Liver (tissue), 8 donors: ENCODE measurements at regions not wholly inside any gene's neighbourhood (a gene's known extent, or its start where the extent isn't known, plus 50 kb on each side); places are given as distances from the start of the nearest gene placed in this dataset.

Experiments used
- DNase-seq: peaks from one replicate; pipeline ENCODE4 v3.0.0-alpha.2; 2017; ENCODE audit warnings: low spot score
- H3K27ac ChIP-seq, 2 donors: one replicate each; pipeline ENCODE4 v1.7.0; 2013; ENCODE audit warnings: inconsistent platforms in 2 of 2, low read length in 2 of 2, control low read depth in 1 of 2, low read depth in 1 of 2, mild to moderate bottlenecking in 1 of 2
- H3K27me3 ChIP-seq, 4 donors: one replicate each; pipeline versions ENCODE4 v1.6.1 to v1.7.0; 2013; ENCODE audit warnings: low read length in 3 of 4, inconsistent platforms in 1 of 4, mild to moderate bottlenecking in 1 of 4, moderate library complexity in 1 of 4; ENCODE audit not compliant: control insufficient read depth in 4 of 4, insufficient read depth in 4 of 4
- H3K36me3 ChIP-seq, 4 donors: one replicate each; pipeline versions ENCODE4 v1.6.1 to v1.7.0; 2013; ENCODE audit warnings: low read length in 3 of 4, mild to moderate bottlenecking in 3 of 4, low read depth in 1 of 4, moderate library complexity in 1 of 4; ENCODE audit not compliant: control insufficient read depth in 4 of 4, insufficient read depth in 3 of 4
- H3K4me1 ChIP-seq, 4 donors: one replicate each; pipeline versions ENCODE4 v1.6.1 to v1.7.0; 2013; ENCODE audit warnings: low read length in 3 of 4, mild to moderate bottlenecking in 3 of 4, moderate library complexity in 1 of 4; ENCODE audit not compliant: control insufficient read depth in 4 of 4, insufficient read depth in 4 of 4
- H3K4me3 ChIP-seq, 3 donors: one replicate each; pipeline versions ENCODE4 v1.6.1 to v1.7.0; 2013; ENCODE audit warnings: low read length in 3 of 3, control low read depth in 1 of 3, low read depth in 1 of 3, mild to moderate bottlenecking in 1 of 3
- H3K9ac ChIP-seq, 2 donors: one replicate each; pipeline ENCODE4 v1.7.0; 2013; ENCODE audit warnings: low read length in 2 of 2, mild to moderate bottlenecking in 2 of 2, moderate library complexity in 2 of 2, control low read depth in 1 of 2, low read depth in 1 of 2
- H3K9me3 ChIP-seq, 4 donors: one replicate each; pipeline versions ENCODE4 v1.6.1 to v1.7.0; 2013; ENCODE audit warnings: low read length in 3 of 4; ENCODE audit not compliant: control insufficient read depth in 4 of 4
- CTCF ChIP-seq: fragments of 150-350 bp; IDR thresholded peaks from 2 replicates; pipeline ENCODE4 v1.5.1; 2017; ENCODE audit warnings: improper control_type of control experiment, low read depth, low read length; ENCODE audit not compliant: missing input control
- EGR1 ChIP-seq, 2 donors: IDR thresholded peaks; 2 replicates each; pipeline ENCODE4 v1.6.1; 2016 to 2018; ENCODE audit warnings: antibody characterized with exemption in 2 of 2, low read depth in 2 of 2
- FOXA1 ChIP-seq: IDR thresholded peaks from 2 replicates; pipeline ENCODE4 v1.6.1; 2016; ENCODE audit warnings: antibody characterized with exemption
- FOXA2 ChIP-seq: IDR thresholded peaks from 2 replicates; pipeline ENCODE4 v1.6.1; 2016; ENCODE audit warnings: antibody characterized with exemption
- GABPA ChIP-seq, 2 donors: IDR thresholded peaks in 1 of 2; conservative IDR thresholded peaks in 1 of 2; 2 replicates each; pipeline ENCODE4 v1.6.1; 2016; ENCODE audit warnings: antibody characterized with exemption in 2 of 2, mild to moderate bottlenecking in 1 of 2, moderate library complexity in 1 of 2
- HNF4A ChIP-seq, 2 donors: conservative IDR thresholded peaks; 2 replicates each; pipeline ENCODE4 v1.6.1; 2016; ENCODE audit warnings: antibody characterized with exemption in 2 of 2, mild to moderate bottlenecking in 2 of 2
- HNF4G ChIP-seq: IDR thresholded peaks from 2 replicates; pipeline ENCODE4 v1.6.1; 2016; ENCODE audit warnings: antibody characterized with exemption
- JUND ChIP-seq, 2 donors: IDR thresholded peaks; 2 replicates each; pipeline ENCODE4 v1.6.1; 2016; ENCODE audit warnings: antibody characterized with exemption in 2 of 2
- MAX ChIP-seq: IDR thresholded peaks from 2 replicates; pipeline ENCODE4 v1.6.1; 2016; ENCODE audit warnings: antibody characterized with exemption
- NR2F2 ChIP-seq: IDR thresholded peaks from 2 replicates; pipeline ENCODE4 v1.6.1; 2016; ENCODE audit warnings: antibody characterized with exemption
- RAD21 ChIP-seq, 2 donors: IDR thresholded peaks; 2 replicates each; pipeline ENCODE4 v1.6.1; 2016; ENCODE audit warnings: antibody characterized with exemption in 2 of 2, mild to moderate bottlenecking in 2 of 2
- REST ChIP-seq: IDR thresholded peaks from 2 replicates; pipeline ENCODE4 v1.6.1; 2016; ENCODE audit warnings: antibody characterized with exemption, mild to moderate bottlenecking
- RXRA ChIP-seq, 2 donors: IDR thresholded peaks; 2 replicates each; pipeline ENCODE4 v1.6.1; 2017 to 2018; ENCODE audit warnings: antibody characterized with exemption in 2 of 2, mild to moderate bottlenecking in 1 of 2
- SP1 ChIP-seq: IDR thresholded peaks from 2 replicates; pipeline ENCODE4 v1.6.1; 2018; ENCODE audit warnings: antibody characterized with exemption, mild to moderate bottlenecking
- TAF1 ChIP-seq: conservative IDR thresholded peaks from 2 replicates; pipeline ENCODE4 v1.6.1; 2016; ENCODE audit warnings: antibody characterized with exemption, mild to moderate bottlenecking
- YY1 ChIP-seq: IDR thresholded peaks from 2 replicates; pipeline ENCODE4 v1.6.1; 2016; ENCODE audit warnings: antibody characterized with exemption, mild to moderate bottlenecking
- ZBTB33 ChIP-seq: IDR thresholded peaks from 2 replicates; pipeline ENCODE4 v1.6.1; 2016; ENCODE audit warnings: antibody characterized with exemption
- WGBS: extraction: QIAGEN DNeasy Blood & Tissue Kit; methylation state at CpG from one replicate; pipeline ENCODE4 v1.1.7; 2013; 5-methylcytosine and 5-hydroxymethylcytosine counted together
- TF ChIP-seq, protein P1 (sequence below): IDR thresholded peaks from 2 replicates; pipeline ENCODE4 v1.6.1; 2016; ENCODE audit warnings: antibody characterized with exemption
- donor health status: healthy.
- donor health status: healthy.
- donor health status: healthy.
- donor health status: healthy.
- donor health status: healthy.

- no peak for TF ChIP-seq HNF4A (conservative IDR thresholded peaks at IDR 0.05)
- TF ChIP-seq ZBTB33 = no peak
- no peak for TF ChIP-seq FOXA2
- no peak for TF ChIP-seq JUND (IDR thresholded peaks at IDR 0.05)
- no peak for TF ChIP-seq SP1
- TF ChIP-seq NR2F2 = no peak
- no peak for TF ChIP-seq MAX
- TF ChIP-seq RAD21 (IDR thresholded peaks at IDR 0.05) = no peak
- TF ChIP-seq CTCF = no peak
- no peak for TF ChIP-seq GABPA (IDR thresholded peaks at IDR 0.05 in 1 of 2, conservative IDR thresholded peaks at IDR 0.05 in 1 of 2)
- no peak for TF ChIP-seq HNF4G
- TF ChIP-seq REST = no peak
- no peak overlapping the region for H3K4me3 ChIP-seq
- no peak for DNase-seq
- no peak overlapping the region for H3K9ac ChIP-seq
- H3K27me3 ChIP-seq = no peaks in the 10 kb centered on the region
- 61% methylated on average over 2 of the region's 2 CpGs for WGBS
- H3K4me1 ChIP-seq = no peaks in the 10 kb centered on the region
- H3K27ac ChIP-seq = no peak overlapping the region
- H3K9me3 ChIP-seq = peaks cover 0 to 3% (median 0%) of the 10 kb centered on the region in 4 donors
- H3K36me3 ChIP-seq = no peaks in the 10 kb centered on the region
Observed at GRCh38 chr7:51634025-51634424, 317.4 kb upstream of the COBL start.

- Histone ChIP-seq H3K36me3 (no peaks in the 10 kb centered on the region), H3K4me3 (no peak overlapping the region), H3K4me1 (no peaks in the 10 kb centered on the region), H3K9ac (no peak overlapping the region), H3K27me3 (no peaks in the 10 kb centered on the region), H3K9me3 (peaks cover 0 to 3% (median 0%) of the 10 kb centered on the region in 4 donors), H3K27ac (no peak overlapping the region)
- TF ChIP-seq MAX (no peak), EGR1 (IDR thresholded peaks at IDR 0.05; ENCODE audit: low read depth in 2 of 2) (no peak), HNF4G (no peak), FOXA1 (no peak), YY1 (no peak), FOXA2 (no peak), SP1 (no peak), RAD21 (IDR thresholded peaks at IDR 0.05) (no peak), ZBTB33 (no peak), TAF1 (no peak), RXRA (IDR thresholded peaks at IDR 0.05) (no peak), HNF4A (conservative IDR thresholded peaks at IDR 0.05) (no peak), JUND (IDR thresholded peaks at IDR 0.05) (no peak), REST (no peak), GABPA (IDR thresholded peaks at IDR 0.05 in 1 of 2, conservative IDR thresholded peaks at IDR 0.05 in 1 of 2) (no peak)
- TF ChIP-seq, protein P1, sequence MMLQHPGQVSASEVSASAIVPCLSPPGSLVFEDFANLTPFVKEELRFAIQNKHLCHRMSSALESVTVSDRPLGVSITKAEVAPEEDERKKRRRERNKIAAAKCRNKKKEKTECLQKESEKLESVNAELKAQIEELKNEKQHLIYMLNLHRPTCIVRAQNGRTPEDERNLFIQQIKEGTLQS = no peak
- no peak for DNase-seq
- 73% methylated on average over 6 of the region's 6 CpGs for WGBS
Observed at GRCh38 chr7:51633596-51633995, 317.0 kb upstream of the COBL start.
